CD4-positive, CD25-positive, alpha-beta regulatory T cell (primary cell): ENCODE measurements at regions not wholly inside any gene's neighbourhood (a gene's known extent, or its start where the extent isn't known, plus 50 kb on each side); places are given as distances from the start of the nearest gene placed in this dataset.

Experiments
- ATAC-seq, 2 donors: fragments of 150-1000 bp; cut with Tn5 transposase; one replicate each; pipeline ENCODE4 v1.10.0; 2021; ENCODE audit warnings: low read depth in 2 of 2, moderate number of reproducible peaks in 2 of 2, moderate library complexity in 1 of 2
- DNase-seq, 3 donors: peaks; one replicate each; pipeline versions ENCODE4 v3.0.0 to v3.0.0-alpha.2; 2012 to 2022; ENCODE audit warnings: mixed read lengths in 1 of 3
- H3K27ac ChIP-seq: one replicate; pipeline ENCODE4 v1.7.0; 2013; ENCODE audit warnings: mild to moderate bottlenecking, low read length; ENCODE audit not compliant: insufficient read depth, poor library complexity, severe bottlenecking
- H3K27me3 ChIP-seq: one replicate; pipeline ENCODE4 v1.7.0; 2013; ENCODE audit warnings: low read length; ENCODE audit not compliant: control insufficient read depth, insufficient read depth
- H3K36me3 ChIP-seq: one replicate; pipeline ENCODE4 v1.7.0; 2013; ENCODE audit warnings: mild to moderate bottlenecking, low read length, moderate library complexity; ENCODE audit not compliant: control insufficient read depth, insufficient read depth
- H3K4me1 ChIP-seq: 2 replicates; pipeline ENCODE4 v1.7.0; 2013; ENCODE audit warnings: mild to moderate bottlenecking, low read length; ENCODE audit not compliant: insufficient read depth, control insufficient read depth, poor library complexity, severe bottlenecking
- H3K4me3 ChIP-seq: one replicate; pipeline ENCODE4 v1.7.0; 2013; ENCODE audit warnings: low read depth, mild to moderate bottlenecking, low read length, moderate library complexity
- H3K9me3 ChIP-seq, 2 experiments: 1 replicate in 1 of 2; 2 replicates in 1 of 2; pipeline ENCODE4 v1.7.0; 2013; ENCODE audit warnings: low read length in 2 of 2, mild to moderate bottlenecking in 1 of 2, moderate library complexity in 1 of 2; ENCODE audit not compliant: control insufficient read depth in 2 of 2
- H3K27ac Mint-ChIP-seq, 3 donors: one replicate each; pipeline ENCODE4 v1.8.0; 2020 to 2022; ENCODE audit warnings: mild to moderate bottlenecking in 3 of 3, mixed read lengths in 3 of 3, moderate library complexity in 2 of 3
- H3K27me3 Mint-ChIP-seq: one replicate; pipeline ENCODE4 v1.8.0; 2022; ENCODE audit warnings: mild to moderate bottlenecking, mixed read lengths
- H3K36me3 Mint-ChIP-seq: one replicate; pipeline ENCODE4 v1.8.0; 2020; ENCODE audit warnings: mixed read lengths
- H3K4me1 Mint-ChIP-seq, 4 donors: one replicate each; pipeline ENCODE4 v1.8.0; 2020 to 2022; ENCODE audit warnings: mixed read lengths in 4 of 4, mild to moderate bottlenecking in 1 of 4
- H3K4me3 Mint-ChIP-seq, 4 donors: one replicate each; pipeline ENCODE4 v1.8.0; 2020 to 2022; ENCODE audit warnings: mild to moderate bottlenecking in 4 of 4, mixed read lengths in 4 of 4, moderate library complexity in 3 of 4
- H3K9me3 Mint-ChIP-seq, 7 donors: one replicate each; pipeline ENCODE4 v1.8.0; 2020 to 2022; ENCODE audit warnings: mixed read lengths in 7 of 7, mild to moderate bottlenecking in 3 of 7, moderate library complexity in 2 of 7

DNA sequence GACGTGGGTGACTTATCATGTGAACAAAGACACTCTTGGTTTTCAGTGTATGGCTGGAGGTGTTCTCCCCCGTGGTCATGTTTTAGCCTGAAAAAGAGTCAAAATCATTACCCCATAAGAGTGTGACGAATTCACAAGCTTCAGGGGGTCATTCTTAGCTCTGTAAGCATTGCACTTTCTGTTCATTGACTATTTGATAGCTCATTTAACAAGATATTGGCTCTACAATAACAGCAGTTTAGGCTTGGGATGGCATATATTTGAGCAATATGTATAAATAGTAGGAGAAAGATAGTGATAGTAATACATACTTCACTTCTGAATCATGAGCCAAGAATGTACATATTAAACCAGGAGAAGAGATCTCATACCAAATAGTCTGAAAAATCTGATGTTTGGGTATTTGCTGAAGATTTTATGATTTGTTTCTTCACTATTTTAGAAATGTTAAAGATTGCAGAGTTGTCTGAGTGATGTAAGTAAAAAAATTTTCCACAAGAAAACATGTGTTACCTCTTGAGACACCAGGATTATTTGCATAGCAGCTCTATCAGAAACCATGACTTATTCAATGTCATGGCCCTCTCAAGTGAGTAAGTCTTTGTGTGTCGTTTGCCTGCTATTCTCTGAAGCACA is 996.0 kb downstream of the OTOL1 start:
- Histone ChIP-seq H3K4me1 (no peaks in the 10 kb centered on the region), H3K27ac (no peak overlapping the region), H3K4me3 (no peak overlapping the region), H3K36me3 (no peaks in the 10 kb centered on the region), H3K9me3 (peaks cover 0 to 5% of the 10 kb centered on the region in 2 experiments), H3K27me3 (no peaks in the 10 kb centered on the region)
- Mint-ChIP-seq H3K36me3 (no peaks in the 10 kb centered on the region), H3K4me1 (no peaks in the 10 kb centered on the region), H3K9me3 (peaks cover 2 to 23% (median 7%) of the 10 kb centered on the region in 7 donors), H3K27ac (no peak overlapping the region), H3K27me3 (no peaks in the 10 kb centered on the region), H3K4me3 (no peak overlapping the region)
- ATAC-seq (no peak), DNase-seq (no peak)

DNA sequence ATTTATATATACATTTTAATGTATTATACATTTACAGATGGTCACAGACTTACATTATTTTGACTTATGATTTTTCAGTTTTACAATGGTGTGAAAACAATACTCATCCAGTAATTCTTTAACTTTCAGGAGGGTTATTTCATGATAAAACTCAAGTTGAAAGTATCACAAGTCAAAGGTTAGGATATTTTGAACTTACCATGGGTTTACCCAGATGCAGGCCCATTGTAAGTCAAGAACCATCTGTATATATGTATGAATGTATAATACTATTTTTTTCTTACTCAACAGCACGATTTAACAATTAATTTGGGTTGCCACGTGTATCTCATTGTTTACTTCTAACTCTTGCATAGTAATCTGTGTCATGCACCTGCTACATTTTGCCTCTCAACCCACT is 1002.0 kb downstream of the OTOL1 start:
- H3K27me3 Mint-ChIP-seq, result no peaks in the 10 kb centered on the region

DNA sequence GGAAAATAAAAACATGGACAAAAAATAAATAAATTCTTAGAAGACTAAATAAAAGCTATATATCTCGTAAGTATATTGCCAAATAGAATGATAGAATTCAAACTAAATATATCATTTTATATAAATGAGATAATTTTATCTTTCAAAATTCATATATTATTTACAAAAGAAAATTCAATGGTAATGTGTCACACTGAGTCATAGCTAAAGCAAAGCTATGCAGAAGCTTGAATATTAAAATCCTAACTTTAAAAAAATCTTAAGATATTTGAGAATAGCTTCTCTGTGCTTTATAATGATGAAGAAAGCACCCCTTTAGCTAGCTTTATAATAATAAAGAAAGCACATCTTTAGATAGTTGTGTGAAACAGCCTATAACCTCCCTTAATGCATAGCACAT is 1010.8 kb downstream of the OTOL1 start:
- Mint-ChIP-seq H3K27ac (no peak overlapping the region), H3K36me3 (no peaks in the 10 kb centered on the region), H3K9me3 (peaks cover 4 to 20% (median 10%) of the 10 kb centered on the region in 7 donors), H3K4me1 (no peaks in the 10 kb centered on the region), H3K27me3 (no peaks in the 10 kb centered on the region), H3K4me3 (no peak overlapping the region)
- no peak for ATAC-seq
- H3K9me3 ChIP-seq, result no peaks in the 10 kb centered on the region
- H3K27ac ChIP-seq, result no peak overlapping the region
- H3K36me3 ChIP-seq, result no peaks in the 10 kb centered on the region
- H3K27me3 ChIP-seq, result no peaks in the 10 kb centered on the region
- no peak overlapping the region for H3K4me3 ChIP-seq
- H3K4me1 ChIP-seq, result no peaks in the 10 kb centered on the region
- no peak for DNase-seq

More for the DNA sequence above, 1002.0 kb downstream of the OTOL1 start:
- Histone ChIP-seq H3K27me3 (no peaks in the 10 kb centered on the region), H3K4me3 (no peak overlapping the region), H3K27ac (no peak overlapping the region), H3K4me1 (no peaks in the 10 kb centered on the region), H3K36me3 (no peaks in the 10 kb centered on the region), H3K9me3 (peaks cover 0 to 3% of the 10 kb centered on the region in 2 experiments)
- Mint-ChIP-seq H3K4me1 (no peaks in the 10 kb centered on the region), H3K4me3 (no peak overlapping the region), H3K9me3 (peaks cover 0 to 27% (median 1%) of the 10 kb centered on the region in 7 donors), H3K36me3 (no peaks in the 10 kb centered on the region), H3K27ac (no peak overlapping the region)
- no peak for DNase-seq
- no peak for ATAC-seq

DNA sequence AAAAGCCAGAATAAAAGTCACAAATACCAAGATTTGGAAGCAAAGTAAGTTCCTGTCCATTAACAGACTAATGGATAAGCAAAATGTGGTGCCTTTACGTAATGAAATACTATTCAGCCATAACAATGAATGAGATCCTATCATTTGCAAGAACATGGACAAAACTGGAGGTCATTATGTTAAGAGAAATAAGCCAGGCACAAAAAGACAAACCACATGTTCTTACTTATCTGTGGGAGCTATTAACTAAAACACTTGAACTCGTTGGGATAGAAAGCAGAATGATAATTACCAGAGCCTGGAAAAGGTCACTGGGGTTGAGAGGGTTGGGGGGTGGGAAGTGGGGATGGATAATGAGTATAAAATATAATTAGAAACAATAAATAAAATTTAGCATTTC is 1015.9 kb downstream of the OTOL1 start:
- no peaks in the 10 kb centered on the region for H3K4me1 Mint-ChIP-seq
- H3K9me3 Mint-ChIP-seq, result peaks cover 8 to 26% (median 12%) of the 10 kb centered on the region in 7 donors
- H3K27ac Mint-ChIP-seq, result no peak overlapping the region
- Histone ChIP-seq H3K36me3 (no peaks in the 10 kb centered on the region), H3K27ac (no peak overlapping the region), H3K27me3 (no peaks in the 10 kb centered on the region), H3K4me1 (no peaks in the 10 kb centered on the region), H3K9me3 (no peaks in the 10 kb centered on the region), H3K4me3 (no peak overlapping the region)
- no peak overlapping the region for H3K4me3 Mint-ChIP-seq
- H3K36me3 Mint-ChIP-seq, result no peaks in the 10 kb centered on the region
- DNase-seq (no peak), ATAC-seq (no peak)
- no peaks in the 10 kb centered on the region for H3K27me3 Mint-ChIP-seq

DNA sequence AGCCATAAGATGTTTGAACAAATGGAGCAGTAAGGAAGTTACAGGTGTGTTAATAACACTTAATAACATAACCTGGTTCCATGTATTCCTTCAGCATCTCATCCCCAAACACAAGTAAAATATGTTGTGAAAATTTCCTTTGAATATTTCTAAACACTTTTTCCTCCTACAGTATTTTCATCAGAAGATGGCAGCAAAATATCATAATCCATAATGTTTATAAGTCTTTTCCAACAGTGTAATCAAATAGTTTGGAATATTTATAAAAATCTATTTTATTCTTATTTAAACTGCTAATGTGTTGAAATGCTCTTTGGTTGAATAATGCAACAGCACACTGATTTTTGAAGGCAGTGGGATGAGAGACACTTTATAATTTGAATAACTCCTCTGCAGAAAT is 1020.5 kb downstream of the OTOL1 start:
- no peak overlapping the region for H3K4me3 Mint-ChIP-seq
- ATAC-seq, result no peak
- no peaks in the 10 kb centered on the region for H3K4me1 ChIP-seq
- no peaks in the 10 kb centered on the region for H3K9me3 ChIP-seq
- DNase-seq, result no peak
- H3K27ac Mint-ChIP-seq, result no peak overlapping the region
- no peaks in the 10 kb centered on the region for H3K36me3 Mint-ChIP-seq
- H3K36me3 ChIP-seq, result no peaks in the 10 kb centered on the region
- H3K4me3 ChIP-seq, result no peak overlapping the region
- no peaks in the 10 kb centered on the region for H3K4me1 Mint-ChIP-seq
- no peak overlapping the region for H3K27ac ChIP-seq
- H3K9me3 Mint-ChIP-seq, result peaks cover 4 to 33% (median 11%) of the 10 kb centered on the region in 7 donors
- no peaks in the 10 kb centered on the region for H3K27me3 Mint-ChIP-seq
- no peaks in the 10 kb centered on the region for H3K27me3 ChIP-seq

DNA sequence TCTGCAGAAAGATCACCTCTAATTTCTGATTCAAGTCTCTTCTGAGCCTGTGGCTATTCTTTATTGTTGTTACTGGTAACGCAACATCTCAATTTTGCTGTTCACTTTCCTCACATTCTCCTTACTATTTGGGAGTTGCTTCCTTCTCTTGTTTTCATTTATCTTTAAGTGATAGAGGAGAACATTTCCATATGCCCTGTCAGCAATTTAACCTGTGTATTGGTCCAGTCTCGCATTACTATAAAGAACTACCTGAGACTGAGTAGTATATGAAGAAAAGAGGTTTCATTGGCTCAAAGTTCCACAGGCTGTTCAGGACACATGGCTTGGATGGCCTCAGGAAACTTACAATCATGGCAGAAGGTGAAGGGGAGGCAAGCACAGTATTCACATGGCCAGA is 1025.1 kb downstream of the OTOL1 start:
- no peaks in the 10 kb centered on the region for H3K27me3 Mint-ChIP-seq
- Histone ChIP-seq H3K4me1 (no peaks in the 10 kb centered on the region), H3K36me3 (no peaks in the 10 kb centered on the region), H3K4me3 (no peak overlapping the region), H3K27me3 (no peaks in the 10 kb centered on the region), H3K9me3 (no peaks in the 10 kb centered on the region), H3K27ac (no peak overlapping the region)
- H3K9me3 Mint-ChIP-seq, result peaks cover 0 to 21% (median 4%) of the 10 kb centered on the region in 7 donors
- ATAC-seq (no peak), DNase-seq (no peak)
- no peak overlapping the region for H3K4me3 Mint-ChIP-seq
- H3K36me3 Mint-ChIP-seq, result no peaks in the 10 kb centered on the region
- H3K27ac Mint-ChIP-seq, result no peak overlapping the region
- H3K4me1 Mint-ChIP-seq, result no peaks in the 10 kb centered on the region

DNA sequence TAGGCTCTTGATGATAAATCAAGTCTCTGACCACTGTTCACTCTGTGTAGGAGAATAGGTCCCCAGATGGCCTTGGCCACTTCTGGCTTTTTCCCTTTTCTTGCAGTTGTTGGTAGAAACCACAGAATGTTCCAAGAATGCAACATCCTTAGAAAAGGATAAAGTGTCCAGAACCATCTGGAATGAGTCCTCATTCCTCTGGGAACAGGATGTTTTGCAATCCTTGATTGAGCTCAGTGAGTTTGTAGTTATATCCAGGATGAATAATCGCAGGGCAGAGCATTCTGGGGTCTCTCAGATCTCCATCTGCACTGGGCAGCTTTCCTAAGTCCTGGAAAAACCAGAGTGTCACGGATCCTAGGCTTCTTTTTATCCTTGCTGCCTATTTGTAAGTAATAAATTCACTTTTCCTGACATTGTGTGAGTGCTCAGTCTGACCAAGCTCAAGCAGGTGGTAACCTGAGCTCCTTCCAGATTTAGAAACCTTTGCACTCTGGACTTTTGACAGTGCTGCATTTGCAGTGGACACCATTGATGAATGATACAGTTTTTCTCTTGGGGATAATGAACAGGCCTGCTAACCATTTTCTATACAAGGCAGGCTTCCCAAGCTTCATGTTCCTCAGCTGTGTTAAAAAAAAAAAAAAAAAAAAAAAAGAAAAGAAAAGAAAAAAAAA is 1028.6 kb downstream of the OTOL1 start:
- DNase-seq (no peak), ATAC-seq (no peak)
- no peaks in the 10 kb centered on the region for H3K36me3 ChIP-seq
- Mint-ChIP-seq H3K36me3 (no peaks in the 10 kb centered on the region), H3K9me3 (peaks cover 3 to 24% (median 4%) of the 10 kb centered on the region in 7 donors), H3K27ac (no peak overlapping the region), H3K27me3 (no peaks in the 10 kb centered on the region), H3K4me3 (no peak overlapping the region), H3K4me1 (no peaks in the 10 kb centered on the region)
- no peaks in the 10 kb centered on the region for H3K4me1 ChIP-seq
- H3K4me3 ChIP-seq, result no peak overlapping the region
- H3K27ac ChIP-seq, result no peak overlapping the region
- H3K9me3 ChIP-seq, result no peaks in the 10 kb centered on the region
- H3K27me3 ChIP-seq, result no peaks in the 10 kb centered on the region

DNA sequence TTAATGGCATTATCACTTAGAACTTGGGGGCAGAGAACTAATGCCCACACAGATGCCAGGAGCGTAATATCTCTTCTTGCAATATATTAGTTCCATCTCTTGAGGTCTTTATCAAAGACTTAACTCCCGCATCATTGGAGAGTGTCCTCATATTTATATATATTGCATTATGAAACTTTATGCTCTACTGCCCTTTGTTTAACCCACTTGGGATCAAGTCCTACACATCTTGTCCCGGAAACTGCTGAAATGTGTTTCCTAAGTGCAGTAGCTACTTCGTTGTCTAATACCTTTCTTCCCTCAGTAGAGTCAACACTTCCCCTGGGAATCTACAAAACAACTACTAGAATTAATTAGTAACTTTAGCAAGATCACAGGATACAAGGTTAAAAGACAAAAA is 1029.2 kb downstream of the OTOL1 start:
- Mint-ChIP-seq H3K4me3 (no peak overlapping the region), H3K27ac (no peak overlapping the region), H3K9me3 (peaks cover 3 to 27% (median 4%) of the 10 kb centered on the region in 7 donors), H3K27me3 (no peaks in the 10 kb centered on the region), H3K36me3 (no peaks in the 10 kb centered on the region), H3K4me1 (no peaks in the 10 kb centered on the region)
- H3K4me1 ChIP-seq, result no peaks in the 10 kb centered on the region
- H3K36me3 ChIP-seq, result no peaks in the 10 kb centered on the region
- no peak overlapping the region for H3K4me3 ChIP-seq
- no peak overlapping the region for H3K27ac ChIP-seq
- DNase-seq (no peak), ATAC-seq (no peak)
- H3K27me3 ChIP-seq, result no peaks in the 10 kb centered on the region
- H3K9me3 ChIP-seq, result peaks cover 0 to 3% of the 10 kb centered on the region in 2 experiments
